ENCODE measurements at regions not wholly inside any gene's neighbourhood (a gene's known extent, or its start where the extent isn't known, plus 50 kb on each side); places are given as distances from the start of the nearest gene placed in this dataset.

DNA sequence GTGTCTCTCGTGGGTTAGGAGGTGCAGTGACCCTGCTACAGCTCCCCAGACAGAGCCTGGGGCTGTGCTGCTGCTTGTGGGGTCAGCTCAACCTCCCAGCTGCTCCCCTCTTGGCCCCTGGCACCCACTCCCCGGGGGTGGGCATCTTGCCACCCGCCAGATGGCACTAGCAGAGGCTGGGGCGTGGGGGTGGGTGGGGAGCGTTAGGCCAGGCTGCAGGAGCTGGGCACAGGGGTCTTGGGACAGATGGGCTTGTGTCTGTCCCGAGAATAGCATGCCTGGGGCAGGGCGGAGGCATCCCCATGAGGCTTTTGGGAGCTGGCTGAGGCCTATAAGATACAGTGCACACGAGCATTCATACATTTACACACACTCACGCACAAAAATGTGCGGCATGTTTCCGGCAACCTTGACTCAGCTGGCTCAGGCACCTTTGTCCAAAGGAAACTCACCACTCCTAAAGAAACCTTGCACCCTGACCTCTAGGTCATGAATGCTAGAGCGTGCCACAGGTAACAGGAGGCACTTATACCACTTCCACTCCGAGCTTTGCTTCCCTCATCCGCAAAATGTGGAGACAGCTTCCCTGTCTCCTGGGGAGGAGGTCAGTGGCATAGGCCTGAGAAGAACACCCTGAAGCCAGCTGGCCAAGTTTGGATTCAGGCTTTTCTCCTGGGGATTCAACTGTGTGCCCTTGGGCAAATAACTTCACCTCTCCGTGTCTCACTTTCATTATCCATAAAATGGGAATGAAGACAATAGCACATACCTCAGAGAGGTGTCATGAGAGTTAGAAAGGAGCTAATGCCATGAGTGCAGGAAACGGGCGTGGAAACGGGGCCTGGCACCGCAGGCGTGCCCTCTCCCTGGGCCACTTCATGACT, 78.9 kb upstream of the LHX1 start:
- TF ChIP-seq, protein P1, sequence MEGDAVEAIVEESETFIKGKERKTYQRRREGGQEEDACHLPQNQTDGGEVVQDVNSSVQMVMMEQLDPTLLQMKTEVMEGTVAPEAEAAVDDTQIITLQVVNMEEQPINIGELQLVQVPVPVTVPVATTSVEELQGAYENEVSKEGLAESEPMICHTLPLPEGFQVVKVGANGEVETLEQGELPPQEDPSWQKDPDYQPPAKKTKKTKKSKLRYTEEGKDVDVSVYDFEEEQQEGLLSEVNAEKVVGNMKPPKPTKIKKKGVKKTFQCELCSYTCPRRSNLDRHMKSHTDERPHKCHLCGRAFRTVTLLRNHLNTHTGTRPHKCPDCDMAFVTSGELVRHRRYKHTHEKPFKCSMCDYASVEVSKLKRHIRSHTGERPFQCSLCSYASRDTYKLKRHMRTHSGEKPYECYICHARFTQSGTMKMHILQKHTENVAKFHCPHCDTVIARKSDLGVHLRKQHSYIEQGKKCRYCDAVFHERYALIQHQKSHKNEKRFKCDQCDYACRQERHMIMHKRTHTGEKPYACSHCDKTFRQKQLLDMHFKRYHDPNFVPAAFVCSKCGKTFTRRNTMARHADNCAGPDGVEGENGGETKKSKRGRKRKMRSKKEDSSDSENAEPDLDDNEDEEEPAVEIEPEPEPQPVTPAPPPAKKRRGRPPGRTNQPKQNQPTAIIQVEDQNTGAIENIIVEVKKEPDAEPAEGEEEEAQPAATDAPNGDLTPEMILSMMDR (IDR thresholded peaks at IDR 0.05): no peak
- no peak for TF ChIP-seq ZFX (IDR thresholded peaks at IDR 0.05; ENCODE audit: borderline replicate concordance)
